T-cell (primary cell): ENCODE measurements at regions not wholly inside any gene's neighbourhood (a gene's known extent, or its start where the extent isn't known, plus 50 kb on each side); places are given as distances from the start of the nearest gene placed in this dataset.

ENCODE experiments used
- ATAC-seq, 4 experiments: fragments of 200-7000 bp in 3 of 4; fragments of 150-1000 bp in 1 of 4; cut with Tn5 transposase; replicated peaks in 1 of 4; 1 replicate in 3 of 4; 2 replicates in 1 of 4; pipeline ENCODE4 v1.10.0; 2021; ENCODE audit warnings: moderate library complexity in 3 of 4, mild to moderate bottlenecking in 2 of 4, moderate number of reproducible peaks in 1 of 4
- CTCF ChIA-PET, 2 donors: fragments of 300-600 bp; sonication (Branson Sonifier 250); formaldehyde crosslinking; loops; one replicate each; lab custom pipeline; 2022; ENCODE audit warnings: antibody characterized with exemption in 2 of 2; lab: Charles Lee
- POLR2A ChIA-PET, 2 donors: fragments of 300-600 bp; sonication (Branson Sonifier 250); formaldehyde crosslinking; loops; one replicate each; lab custom pipeline; 2022; ENCODE audit warnings: antibody characterized with exemption in 2 of 2; lab: Charles Lee
- DNase-seq, 35 experiments: peaks; one replicate each; pipeline versions ENCODE4 v3.0.0 to v3.0.0-alpha.2; 2013 to 2023
- H3K27ac ChIP-seq: one replicate; pipeline ENCODE4 v1.5.1; 2013; ENCODE audit warnings: low read length
- H3K27me3 ChIP-seq, 2 experiments: replicated peaks in 1 of 2; 1 replicate in 1 of 2; 2 replicates in 1 of 2; pipeline versions ENCODE4 v1.6.1 to v1.7.0; 2013; ENCODE audit warnings: low read length in 1 of 2, mixed read lengths in 1 of 2; ENCODE audit not compliant: control insufficient read depth in 2 of 2, insufficient read depth in 2 of 2; ENCODE audit errors: extremely low read depth in 1 of 2
- H3K36me3 ChIP-seq, 2 donors: 1 replicate in 1 of 2; 2 replicates in 1 of 2; pipeline versions ENCODE4 v1.6.1 to v1.7.0; 2013; ENCODE audit warnings: low read length in 1 of 2; ENCODE audit not compliant: control insufficient read depth in 2 of 2, insufficient read depth in 1 of 2; ENCODE audit errors: extremely low read depth in 1 of 2
- H3K4me1 ChIP-seq, 2 experiments: 1 replicate in 1 of 2; 2 replicates in 1 of 2; pipeline versions ENCODE4 v1.6.1 to v1.7.0; 2013; ENCODE audit warnings: low read length in 2 of 2, mixed read lengths in 1 of 2; ENCODE audit not compliant: insufficient read depth in 2 of 2, control insufficient read depth in 1 of 2; ENCODE audit errors: extremely low read depth in 1 of 2
- H3K4me3 ChIP-seq, 2 donors: 1 replicate in 1 of 2; 2 replicates in 1 of 2; pipeline versions ENCODE4 v1.5.1 to v1.7.0; 2013; ENCODE audit warnings: mild to moderate bottlenecking in 2 of 2, low read length in 1 of 2, moderate library complexity in 1 of 2; ENCODE audit not compliant: control insufficient read depth in 1 of 2; ENCODE audit errors: extremely low read depth in 1 of 2
- H3K9me3 ChIP-seq: 2 replicates; pipeline ENCODE4 v1.7.0; 2013
- H3K27ac Mint-ChIP-seq, 2 donors: one replicate each; pipeline ENCODE4 v1.8.0; 2020 to 2021; ENCODE audit warnings: mild to moderate bottlenecking in 2 of 2, mixed read lengths in 2 of 2
- H3K27me3 Mint-ChIP-seq, 2 donors: one replicate each; pipeline ENCODE4 v1.8.0; 2021 to 2022; ENCODE audit warnings: mixed read lengths in 2 of 2
- H3K36me3 Mint-ChIP-seq: one replicate; pipeline ENCODE4 v1.8.0; 2021; ENCODE audit warnings: mixed read lengths
- H3K4me1 Mint-ChIP-seq, 3 donors: one replicate each; pipeline ENCODE4 v1.8.0; 2020 to 2022; ENCODE audit warnings: mixed read lengths in 3 of 3, mild to moderate bottlenecking in 1 of 3
- H3K4me3 Mint-ChIP-seq, 3 donors: one replicate each; pipeline ENCODE4 v1.8.0; 2020 to 2022; ENCODE audit warnings: mild to moderate bottlenecking in 3 of 3, mixed read lengths in 3 of 3, moderate library complexity in 3 of 3
- H3K9me3 Mint-ChIP-seq, 3 donors: one replicate each; pipeline ENCODE4 v1.8.0; 2020 to 2022; ENCODE audit warnings: mixed read lengths in 3 of 3
- WGBS: methylation state at CpG from one replicate; pipeline ENCODE4 v1.1.5; 2013; ENCODE audit warnings: missing lambda C conversion rate; ENCODE audit not compliant: insufficient coverage; 5-methylcytosine and 5-hydroxymethylcytosine counted together

DNA sequence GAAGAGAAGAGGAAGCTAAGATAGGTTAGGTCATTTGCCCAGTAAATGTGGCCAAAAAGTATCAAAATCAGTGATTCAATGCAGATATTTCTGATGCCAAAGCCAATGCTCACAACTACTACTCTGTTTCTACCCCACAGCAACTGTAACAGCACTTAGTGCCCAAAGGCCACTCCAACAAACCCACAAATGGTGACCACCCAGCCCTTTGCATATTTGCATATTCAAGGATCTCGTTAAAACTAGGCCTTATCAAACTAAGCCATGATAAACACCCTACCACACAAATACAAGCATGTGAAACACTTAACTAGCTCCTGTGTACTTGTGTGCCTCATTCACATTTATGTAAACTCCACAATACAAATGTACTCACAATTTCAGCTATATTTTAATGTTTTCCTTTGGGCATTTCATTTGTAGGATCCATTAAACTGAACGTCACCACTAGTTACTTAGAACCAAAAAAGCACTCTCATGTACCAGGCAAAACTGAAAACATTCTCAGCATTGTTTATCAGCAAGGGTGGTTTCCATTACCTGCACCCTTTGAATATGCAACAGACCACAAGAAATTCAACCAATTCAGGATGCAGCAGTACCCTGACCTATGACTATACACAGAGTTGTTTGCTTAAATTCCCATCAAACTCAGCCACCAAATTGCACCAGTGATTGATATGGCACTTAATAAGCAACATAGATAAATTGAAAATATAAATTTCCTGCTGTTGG lies 111.2 kb upstream of the STT3B start:
- CTCF ChIA-PET, result interaction anchor here in 1 of 2 donors (0.5 to 0.6 kb wide), 2 partner anchors 14 to 1431 kb away, joined by 4 to 5 read pairs; no protein-coding TSS in a partner anchor
- POLR2A ChIA-PET, result interaction anchor here in 1 of 2 donors (0.7 kb wide), 1 partner anchor 55 kb away, joined by 3 read pairs; no protein-coding TSS in a partner anchor
- DNase-seq, result peak in 1 of 35 experiments; percentile 33

GRCh38 chr3:31422237-31422636 lies 110.5 kb upstream of the STT3B start:
- DNase-seq (no peak), ATAC-seq (no peak)
- Histone ChIP-seq H3K36me3 (no peaks in the 10 kb centered on the region), H3K4me3 (no peak overlapping the region), H3K27me3 (no peaks in the 10 kb centered on the region), H3K27ac (no peak overlapping the region), H3K9me3 (no peaks in the 10 kb centered on the region), H3K4me1 (peaks cover 0 to 2% of the 10 kb centered on the region in 2 experiments)
- H3K36me3 Mint-ChIP-seq, result no peaks in the 10 kb centered on the region
- no CpG with 5 or more reads among the region's 1 CpG for WGBS
- no peak overlapping the region for H3K4me3 Mint-ChIP-seq
- CTCF ChIA-PET, result no interaction called here
- no peaks in the 10 kb centered on the region for H3K27me3 Mint-ChIP-seq
- H3K9me3 Mint-ChIP-seq, result peaks cover 3 to 9% (median 3%) of the 10 kb centered on the region in 3 donors
- POLR2A ChIA-PET, result no interaction called here
- peaks cover 6 to 30% (median 26%) of the 10 kb centered on the region in 3 donors for H3K4me1 Mint-ChIP-seq
- no peak overlapping the region for H3K27ac Mint-ChIP-seq

More for the DNA sequence above, 111.2 kb upstream of the STT3B start:
- H3K36me3 Mint-ChIP-seq, result no peaks in the 10 kb centered on the region
- peak overlapping the region; percentile 43 for H3K27ac ChIP-seq
- peaks cover 6 to 30% (median 30%) of the 10 kb centered on the region in 3 donors for H3K4me1 Mint-ChIP-seq
- 67% methylated on average over 2 of the region's 2 CpGs for WGBS
- no peak overlapping the region for H3K4me3 Mint-ChIP-seq
- no peak overlapping the region for H3K4me3 ChIP-seq
- no peaks in the 10 kb centered on the region for H3K27me3 ChIP-seq
- H3K9me3 ChIP-seq, result no peaks in the 10 kb centered on the region
- peak overlapping the region; percentile 18 to 61 for H3K27ac Mint-ChIP-seq
- H3K4me1 ChIP-seq, result peaks cover 0 to 2% of the 10 kb centered on the region in 2 experiments
- no peaks in the 10 kb centered on the region for H3K27me3 Mint-ChIP-seq
- H3K36me3 ChIP-seq, result no peaks in the 10 kb centered on the region
- peak in 3 of 4 experiments; percentile 54 to 78 (median 58) for ATAC-seq
- peaks cover 3 to 9% (median 3%) of the 10 kb centered on the region in 3 donors for H3K9me3 Mint-ChIP-seq

GRCh38 chr3:31423482-31423881 lies 109.2 kb upstream of the STT3B start:
- Mint-ChIP-seq H3K9me3 (peaks cover 3 to 18% (median 3%) of the 10 kb centered on the region in 3 donors), H3K27ac (no peak overlapping the region), H3K27me3 (no peaks in the 10 kb centered on the region), H3K4me1 (peaks cover 6 to 30% (median 26%) of the 10 kb centered on the region in 3 donors), H3K36me3 (no peaks in the 10 kb centered on the region), H3K4me3 (no peak overlapping the region)
- ATAC-seq (no peak), DNase-seq (no peak)
- Histone ChIP-seq H3K4me3 (no peak overlapping the region), H3K27ac (no peak overlapping the region), H3K36me3 (no peaks in the 10 kb centered on the region), H3K9me3 (no peaks in the 10 kb centered on the region), H3K27me3 (no peaks in the 10 kb centered on the region), H3K4me1 (peaks cover 0 to 2% of the 10 kb centered on the region in 2 experiments)
- ChIA-PET CTCF (interaction anchor here in 1 of 2 donors (0.6 kb wide), 1 partner anchor 349 kb away, joined by 3 read pairs; no protein-coding TSS in a partner anchor), POLR2A (interaction anchor here in 1 of 2 donors (0.6 kb wide), 1 partner anchor 23 kb away, joined by 3 read pairs; no protein-coding TSS in a partner anchor)
- WGBS, result 100% methylated on average over 2 of the region's 2 CpGs

DNA sequence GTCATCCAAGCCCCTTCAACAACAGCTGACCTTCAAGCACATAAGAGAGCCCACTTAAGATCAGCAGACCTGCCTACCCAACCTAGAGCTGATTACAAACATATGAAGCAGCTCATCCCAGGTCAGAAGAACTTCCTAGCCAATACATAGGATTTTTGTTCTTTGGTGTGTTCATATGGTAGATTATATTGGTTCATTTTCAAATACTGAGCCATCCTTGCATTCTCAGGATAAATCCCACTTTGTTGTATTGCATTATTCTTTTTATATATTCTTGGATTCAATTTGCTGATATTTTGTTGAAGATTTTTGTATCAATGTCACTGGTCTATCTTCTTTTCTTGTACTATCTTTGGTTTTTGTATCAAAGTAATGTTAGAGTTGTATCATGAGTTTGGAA lies 107.3 kb upstream of the STT3B start:
- Histone ChIP-seq H3K27ac (no peak overlapping the region), H3K27me3 (no peaks in the 10 kb centered on the region), H3K4me3 (no peak overlapping the region), H3K4me1 (peaks cover 0 to 2% of the 10 kb centered on the region in 2 experiments), H3K9me3 (no peaks in the 10 kb centered on the region), H3K36me3 (no peaks in the 10 kb centered on the region)
- no peaks in the 10 kb centered on the region for H3K36me3 Mint-ChIP-seq
- no peak overlapping the region for H3K27ac Mint-ChIP-seq
- ATAC-seq (no peak), DNase-seq (no peak)
- H3K4me3 Mint-ChIP-seq, result no peak overlapping the region
- H3K4me1 Mint-ChIP-seq, result peaks cover 6 to 30% (median 26%) of the 10 kb centered on the region in 3 donors
- H3K27me3 Mint-ChIP-seq, result no peaks in the 10 kb centered on the region
- ChIA-PET POLR2A (no interaction called here), CTCF (no interaction called here)
- peaks cover 3 to 26% (median 7%) of the 10 kb centered on the region in 3 donors for H3K9me3 Mint-ChIP-seq

GRCh38 chr3:31427623-31428022 lies 105.1 kb upstream of the STT3B start:
- Mint-ChIP-seq H3K36me3 (no peaks in the 10 kb centered on the region), H3K9me3 (peaks cover 3 to 26% (median 7%) of the 10 kb centered on the region in 3 donors), H3K27ac (no peak overlapping the region), H3K27me3 (no peaks in the 10 kb centered on the region), H3K4me1 (peaks cover 0 to 12% (median 11%) of the 10 kb centered on the region in 3 donors), H3K4me3 (no peak overlapping the region)
- Histone ChIP-seq H3K9me3 (no peaks in the 10 kb centered on the region), H3K4me3 (no peak overlapping the region), H3K36me3 (no peaks in the 10 kb centered on the region), H3K27ac (no peak overlapping the region), H3K27me3 (no peaks in the 10 kb centered on the region), H3K4me1 (no peaks in the 10 kb centered on the region)
- POLR2A ChIA-PET, result no interaction called here
- CTCF ChIA-PET, result interaction anchor here in 1 of 2 donors (0.6 kb wide), 1 partner anchor 1275 kb away, joined by 4 read pairs; no protein-coding TSS in a partner anchor
- WGBS, result no CpG with 5 or more reads among the region's 1 CpG
- no peak for DNase-seq
- no peak for ATAC-seq

DNA sequence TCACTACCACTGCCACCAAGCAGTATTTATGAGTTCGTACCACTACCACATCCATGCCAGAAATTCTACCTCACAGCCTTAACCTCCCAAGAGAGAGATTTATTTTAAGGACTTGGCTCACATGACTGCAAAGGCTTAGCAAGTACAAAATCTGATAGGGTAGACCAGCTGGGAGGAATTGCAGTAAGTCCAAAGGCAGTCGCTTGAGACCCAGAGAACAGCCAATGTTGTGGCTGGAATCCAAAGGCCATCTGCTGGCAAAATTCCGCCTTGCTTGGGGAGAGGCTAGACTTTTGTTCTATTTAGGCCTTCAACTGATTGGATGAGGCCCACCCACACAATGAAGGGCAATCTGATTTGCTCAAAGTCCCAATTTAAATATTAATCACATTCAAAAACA lies 101.4 kb upstream of the STT3B start:
- Mint-ChIP-seq H3K9me3 (peaks cover 4 to 28% (median 6%) of the 10 kb centered on the region in 3 donors), H3K27ac (no peak overlapping the region), H3K4me1 (peaks cover 0 to 3% (median 0%) of the 10 kb centered on the region in 3 donors), H3K27me3 (no peaks in the 10 kb centered on the region), H3K36me3 (peaks cover 3% of the 10 kb centered on the region), H3K4me3 (no peak overlapping the region)
- H3K4me3 ChIP-seq, result no peak overlapping the region
- CTCF ChIA-PET, result interaction anchor here in 1 of 2 donors (0.6 kb wide), 1 partner anchor 686 kb away, joined by 3 read pairs; no protein-coding TSS in a partner anchor
- ATAC-seq (no peak), DNase-seq (no peak)
- H3K9me3 ChIP-seq, result no peaks in the 10 kb centered on the region
- 92% methylated on average over 2 of the region's 3 CpGs for WGBS
- H3K4me1 ChIP-seq, result no peaks in the 10 kb centered on the region
- no peaks in the 10 kb centered on the region for H3K36me3 ChIP-seq
- H3K27me3 ChIP-seq, result no peaks in the 10 kb centered on the region
- POLR2A ChIA-PET, result no interaction called here
- H3K27ac ChIP-seq, result no peak overlapping the region
